IMR-90 (cell line): ENCODE measurements at regions not wholly inside any gene's neighbourhood (a gene's known extent, or its start where the extent isn't known, plus 50 kb on each side); places are given as distances from the start of the nearest gene placed in this dataset.

Source experiments
- ATAC-seq: fragments of 200-7000 bp; cut with Tn5 transposase; 2 replicates; pipeline ENCODE4 v1.9.1; 2020; ENCODE audit warnings: low read depth, mild to moderate bottlenecking, moderate library complexity
- BruUV-seq: library from RNA; stranded (reverse); fragments of 400-500 nt; replicated peaks from 2 replicates; lab custom pipeline; 2021; lab: Mats Ljungman, UMichigan
- CTCF ChIA-PET: fragments of 300-600 bp; formaldehyde crosslinking; extraction: SDS; loops from one replicate; lab custom pipeline; 2021; ENCODE audit warnings: antibody characterized with exemption; lab: Yijun Ruan, JAX
- POLR2A ChIA-PET: fragments of 300-600 bp; sonication (Branson Sonifier 250); formaldehyde crosslinking; loops from one replicate; lab custom pipeline; 2022; ENCODE audit warnings: antibody characterized with exemption; ENCODE audit not compliant: unreplicated experiment; lab: Charles Lee
- DNase-seq: peaks from one replicate; pipeline ENCODE4 v3.0.0; 2013
- H2AFZ ChIP-seq: replicated peaks from 2 replicates; pipeline ENCODE3; 2013; ENCODE audit warnings: low read length, mild to moderate bottlenecking; ENCODE audit not compliant: poor library complexity
- H2AK5ac ChIP-seq: 2 replicates; pipeline ENCODE4 v1.6.1; 2013; ENCODE audit warnings: low read depth, low read length, inconsistent platforms
- H2AK9ac ChIP-seq: replicated peaks from 2 replicates; pipeline ENCODE3; 2013; ENCODE audit warnings: mild to moderate bottlenecking, low read depth, low read length, moderate library complexity; ENCODE audit not compliant: poor library complexity
- H2BK120ac ChIP-seq: 2 replicates; pipeline ENCODE4 v1.6.1; 2013; ENCODE audit warnings: low read depth, low read length, inconsistent platforms
- H2BK15ac ChIP-seq: 3 replicates; pipeline ENCODE4 v1.6.1; 2013; ENCODE audit warnings: low read depth, low read length, inconsistent platforms
- H2BK20ac ChIP-seq: 2 replicates; pipeline ENCODE4 v1.6.1; 2013; ENCODE audit warnings: low read depth, mild to moderate bottlenecking, inconsistent platforms, low read length, moderate library complexity
- H2BK5ac ChIP-seq: 2 replicates; pipeline ENCODE4 v1.6.1; 2013; ENCODE audit warnings: mild to moderate bottlenecking, low read depth, low read length, inconsistent platforms; ENCODE audit not compliant: poor library complexity, severe bottlenecking
- H3K14ac ChIP-seq: replicated peaks from 2 replicates; pipeline ENCODE4 v1.6.1; 2013; ENCODE audit warnings: low read depth, low read length, inconsistent platforms
- H3K18ac ChIP-seq: 2 replicates; pipeline ENCODE4 v1.6.1; 2013; ENCODE audit warnings: low read depth, low read length, control low read depth
- H3K23ac ChIP-seq: 2 replicates; pipeline ENCODE4 v1.6.1; 2013; ENCODE audit warnings: low read depth, low read length, inconsistent platforms
- H3K27ac ChIP-seq: 2 replicates; pipeline ENCODE4 v1.5.1; 2013; ENCODE audit warnings: mild to moderate bottlenecking, control low read depth, low read length; ENCODE audit not compliant: insufficient read depth
- H3K27me3 ChIP-seq: 2 replicates; pipeline ENCODE4 v1.6.1; 2013; ENCODE audit warnings: low read length; ENCODE audit not compliant: control insufficient read depth, insufficient read depth
- H3K36me3 ChIP-seq: 2 replicates; pipeline ENCODE4 v1.6.1; 2013; ENCODE audit warnings: low read length, mixed read lengths; ENCODE audit not compliant: control insufficient read depth, insufficient read depth
- H3K4ac ChIP-seq: 2 replicates; pipeline ENCODE4 v1.6.1; 2013; ENCODE audit warnings: low read depth, low read length, inconsistent platforms
- H3K4me1 ChIP-seq: 2 replicates; pipeline ENCODE4 v1.6.1; 2013; ENCODE audit warnings: low read length, mixed read lengths; ENCODE audit not compliant: control insufficient read depth, insufficient read depth
- H3K4me2 ChIP-seq: 2 replicates; pipeline ENCODE4 v1.6.1; 2013; ENCODE audit warnings: low read depth, mild to moderate bottlenecking, control low read depth, low read length, moderate library complexity
- H3K4me3 ChIP-seq: 2 replicates; pipeline ENCODE4 v1.5.1; 2013; ENCODE audit warnings: low read depth, mild to moderate bottlenecking, control low read depth, low read length, moderate library complexity; ENCODE audit not compliant: insufficient read depth
- H3K56ac ChIP-seq: 2 replicates; pipeline ENCODE4 v1.6.1; 2013; ENCODE audit warnings: low read length, inconsistent platforms; ENCODE audit not compliant: insufficient read depth; ENCODE audit errors: extremely low read depth
- H3K79me1 ChIP-seq, 2 experiments: 2 replicates each; pipeline ENCODE4 v1.6.1; 2013; ENCODE audit warnings: low read length in 2 of 2, inconsistent platforms in 1 of 2, low read depth in 1 of 2
- H3K9ac ChIP-seq: 2 replicates; pipeline ENCODE4 v1.6.1; 2013; ENCODE audit warnings: low read depth, low read length, control low read depth
- H3K9me1 ChIP-seq: 2 replicates; pipeline ENCODE4 v1.6.1; 2013; ENCODE audit warnings: low read length, inconsistent platforms; ENCODE audit not compliant: insufficient read depth
- H3K9me3 ChIP-seq: 2 replicates; pipeline ENCODE4 v1.6.1; 2013; ENCODE audit warnings: low read length; ENCODE audit not compliant: control insufficient read depth, insufficient read depth
- H4K20me1 ChIP-seq: 2 replicates; pipeline ENCODE4 v1.6.1; 2013; ENCODE audit warnings: low read length, inconsistent platforms; ENCODE audit not compliant: insufficient read depth
- H4K5ac ChIP-seq: 2 replicates; pipeline ENCODE4 v1.6.1; 2013; ENCODE audit warnings: mild to moderate bottlenecking, low read depth, low read length, control low read depth
- H4K8ac ChIP-seq, 2 experiments: 2 replicates each; pipeline ENCODE4 v1.6.1; 2013; ENCODE audit warnings: low read depth in 2 of 2, low read length in 2 of 2, control low read depth in 1 of 2, inconsistent platforms in 1 of 2
- H4K91ac ChIP-seq: 2 replicates; pipeline ENCODE4 v1.6.1; 2013; ENCODE audit warnings: low read depth, low read length, inconsistent platforms; ENCODE audit not compliant: insufficient read depth
- CHD1 ChIP-seq: IDR thresholded peaks from 2 replicates; pipeline ENCODE4 v1.6.1; 2012; ENCODE audit warnings: low read depth, low read length, improper control_type of control experiment
- NFE2L2 ChIP-seq: fragments of 150-350 bp; IDR thresholded peaks from 2 replicates; pipeline ENCODE4 v1.6.1; 2016; ENCODE audit warnings: low read depth, mild to moderate bottlenecking, low read length
- RCOR1 ChIP-seq: IDR thresholded peaks from 2 replicates; pipeline ENCODE4 v1.6.1; 2012; ENCODE audit warnings: mild to moderate bottlenecking, low read length, improper control_type of control experiment; ENCODE audit not compliant: insufficient replicate concordance
- SMC3 ChIP-seq: fragments of 150-350 bp; IDR thresholded peaks from 2 replicates; pipeline ENCODE4 v1.6.1; 2016; ENCODE audit warnings: low read depth, mild to moderate bottlenecking, antibody characterized with exemption, low read length, moderate library complexity
- USF2 ChIP-seq: fragments of 150-350 bp; IDR thresholded peaks from 2 replicates; pipeline ENCODE4 v1.6.1; 2017; ENCODE audit warnings: mild to moderate bottlenecking, antibody characterized with exemption, low read length, low read depth
- WGBS, 2 experiments: methylation state at CpG; one replicate each; pipeline versions ENCODE4 v1.1.5 to v1.1.7; 2013; ENCODE audit warnings: missing lambda C conversion rate in 2 of 2; ENCODE audit not compliant: insufficient read length in 1 of 2; ENCODE audit errors: extremely low coverage in 2 of 2; 5-methylcytosine and 5-hydroxymethylcytosine counted together
- dilution Hi-C: fragments of 300-500 bp; cut with HindIII; formaldehyde crosslinking; loops from one replicate; pipeline ENCODE4 v1.14.3; 2018; ENCODE audit warnings: low sequenced_read_pairs; ENCODE audit not compliant: unreplicated experiment
- in situ Hi-C: fragments of 300-500 bp; cut with MboI; formaldehyde crosslinking; loops from 3 replicates; pipeline ENCODE4 v1.14.3; 2019; ENCODE audit warnings: low sequenced_read_pairs, inconsistent platforms, mixed read lengths
- intact Hi-C: fragments of 100-400 bp; cut with micrococcal nuclease; formaldehyde crosslinking; loops from 2 replicates; pipeline ENCODE4 v1.10.0; 2022

- ChIA-PET CTCF (interaction anchor here (1.5 kb wide), 1 partner anchor 9 kb away, joined by 3 read pairs; no protein-coding TSS in a partner anchor), POLR2A (no interaction called here)
- H4K20me1 ChIP-seq: no peaks in the 10 kb centered on the region
- peak overlapping the region; percentile 28; the same call in 1 of the 2 replicates for H3K4ac ChIP-seq
- no peak overlapping the region for H3K9ac ChIP-seq
- H3K9me1 ChIP-seq: peaks cover 10% of the 10 kb centered on the region
- no peak overlapping the region for H2AFZ ChIP-seq
- dilution Hi-C loops: no loop called here
- no peak overlapping the region; the same call in 1 of the 2 replicates for H4K91ac ChIP-seq
- in situ Hi-C loops: no loop called here
- DNase-seq (peak; percentile 25), ATAC-seq (peak; percentile 22; the same call in 1 of the 2 replicates)
- BruUV-seq: no TSS peak
- no peak overlapping the region for H3K56ac ChIP-seq
- no peak overlapping the region for H3K18ac ChIP-seq
- H2AK9ac ChIP-seq: no peak overlapping the region
- no peak overlapping the region for H3K4me2 ChIP-seq
- WGBS, 2 experiments: no CpG with 5 or more reads among the region's 2 CpGs
- peak overlapping the region; percentile 13; the same call in 1 of the 3 replicates for H2BK15ac ChIP-seq
- no peak overlapping the region for H2BK120ac ChIP-seq
- intact Hi-C loops: no loop called here
- H3K27ac ChIP-seq: no peak overlapping the region
- no peak overlapping the region for H3K4me3 ChIP-seq
- H3K9me3 ChIP-seq: no peaks in the 10 kb centered on the region
- H3K14ac ChIP-seq: no peak overlapping the region
- no peak overlapping the region for H3K23ac ChIP-seq
- no peaks in the 10 kb centered on the region for H3K79me1 ChIP-seq
- H3K27me3 ChIP-seq: no peaks in the 10 kb centered on the region
- no peak overlapping the region for H4K5ac ChIP-seq
- peak overlapping the region; percentile 13; the same call in 1 of the 2 replicates for H2AK5ac ChIP-seq
- no peak overlapping the region for H4K8ac ChIP-seq
- peaks cover 14% of the 10 kb centered on the region for H3K4me1 ChIP-seq
- no peak overlapping the region for H2BK20ac ChIP-seq
- no peak for TF ChIP-seq RCOR1
- no peak for TF ChIP-seq USF2
- TF ChIP-seq NFE2L2: no peak
- TF ChIP-seq CHD1: no peak
- no peak for TF ChIP-seq SMC3
- no peaks in the 10 kb centered on the region for H3K36me3 ChIP-seq
- H2BK5ac ChIP-seq: no peak overlapping the region
Observed at GRCh38 chr1:59046730-59047157, 250.2 kb upstream of the FGGY start.
